ENCODE measurements at regions not wholly inside any gene's neighbourhood (a gene's known extent, or its start where the extent isn't known, plus 50 kb on each side); places are given as distances from the start of the nearest gene placed in this dataset.
"Not testable (repeated sequence)": the region's sequence is repeated elsewhere in the genome, so short reads cannot be mapped to it uniquely, and the experiment has no call there.

DNA sequence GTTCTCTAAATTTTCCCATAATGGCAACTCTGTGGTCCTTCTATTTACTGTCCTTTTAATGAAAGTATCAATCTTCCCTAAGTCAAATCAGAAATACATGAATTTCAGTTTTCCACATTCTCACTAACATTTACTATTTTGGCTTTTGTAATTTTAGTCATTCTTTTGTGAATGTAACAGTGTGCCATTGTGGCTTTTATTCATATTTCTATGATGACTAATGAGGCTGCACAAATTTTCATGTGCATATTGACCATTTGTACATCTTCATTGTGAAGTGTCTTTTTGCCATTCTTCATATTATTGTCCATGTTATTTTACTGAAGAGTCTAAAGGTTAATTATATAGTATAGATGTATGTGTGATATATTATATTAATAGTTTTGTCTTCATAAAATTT is 431.0 kb upstream of the BRINP3 start:
- Histone ChIP-seq H3K4me3 (no peak overlapping the region), H3K27me3 (ENCODE audit: insufficient read depth in 3 of 3, low read length in 2 of 3) (no peaks in the 10 kb centered on the region), H3K27ac (no peak overlapping the region), H3K9me3 (no peaks in the 10 kb centered on the region), H3K4me1 (no peaks in the 10 kb centered on the region), H3K36me3 (ENCODE audit: insufficient read depth in 1 of 2, low read depth in 1 of 2) (no peaks in the 10 kb centered on the region)
- no peak for ATAC-seq
- no peak for DNase-seq
- TF ChIP-seq CTCF (IDR thresholded peaks at IDR 0.05) = no peak
- intact Hi-C loops (cut with DNase I) = no loop called here

GRCh38 chr1:190935925-190936324 is 458.3 kb upstream of the BRINP3 start:
- Histone ChIP-seq H3K4me1 (no peaks in the 10 kb centered on the region), H3K36me3 (ENCODE audit: insufficient read depth in 1 of 2, low read depth in 1 of 2) (no peaks in the 10 kb centered on the region), H3K27me3 (ENCODE audit: insufficient read depth in 3 of 3, low read length in 2 of 3) (no peaks in the 10 kb centered on the region), H3K4me3 (no peak overlapping the region), H3K9me3 (no peaks in the 10 kb centered on the region), H3K27ac (no peak overlapping the region)
- ATAC-seq (no peak), DNase-seq (no peak)
- TF ChIP-seq CTCF (IDR thresholded peaks at IDR 0.05) = no peak
- intact Hi-C loops (cut with DNase I) = no loop called here
- 55 to 68% (median 60%) methylated on average over 1 of the region's 1 CpG for WGBS, 3 donors

DNA sequence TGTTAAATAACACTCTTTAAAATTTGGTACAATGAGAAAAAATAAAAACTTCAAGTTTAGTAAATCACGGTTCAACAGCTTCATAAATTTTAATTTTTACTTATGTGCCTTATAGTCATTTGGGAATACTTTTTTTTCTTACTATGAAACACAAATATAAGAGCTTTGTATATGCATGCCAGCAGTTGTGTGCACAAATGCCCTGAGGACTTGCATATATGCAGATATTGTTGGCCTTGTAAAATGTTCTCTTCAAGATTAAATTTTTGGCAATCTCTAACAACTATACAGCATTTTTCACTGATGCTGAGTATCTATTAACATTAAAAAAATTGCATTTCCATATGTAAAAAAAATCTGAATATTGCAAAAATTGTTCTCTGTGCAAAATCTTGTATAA is 458.7 kb upstream of the BRINP3 start:
- Histone ChIP-seq H3K4me3 (no peak overlapping the region), H3K27ac (no peak overlapping the region), H3K4me1 (no peaks in the 10 kb centered on the region), H3K9me3 (no peaks in the 10 kb centered on the region), H3K27me3 (ENCODE audit: insufficient read depth in 3 of 3, low read length in 2 of 3) (no peaks in the 10 kb centered on the region), H3K36me3 (ENCODE audit: insufficient read depth in 1 of 2, low read depth in 1 of 2) (no peaks in the 10 kb centered on the region)
- intact Hi-C loops (cut with DNase I) = no loop called here
- no peak for TF ChIP-seq CTCF (IDR thresholded peaks at IDR 0.05)
- ATAC-seq (no peak), DNase-seq (no peak)
- 72 to 80% (median 73%) methylated on average over 1 of the region's 1 CpG for WGBS, 3 donors

DNA sequence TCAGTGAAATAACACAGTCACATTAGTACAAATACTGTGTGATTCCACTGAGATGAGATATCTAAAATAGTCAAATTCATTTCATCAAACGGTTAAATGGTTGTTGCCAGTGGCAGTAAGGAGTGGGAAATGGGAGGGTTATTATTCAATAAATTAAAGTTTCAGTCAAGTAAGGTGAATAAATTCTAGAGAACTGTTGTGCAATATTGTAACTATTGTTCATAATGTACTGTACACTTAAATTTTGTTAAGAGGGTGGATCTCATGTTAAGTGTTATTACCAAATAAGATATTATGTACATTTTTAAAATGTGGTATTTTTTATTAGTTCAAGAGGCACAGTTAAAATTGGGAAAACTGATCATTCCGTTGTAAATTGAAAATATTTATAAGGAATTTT is 463.3 kb upstream of the BRINP3 start:
- WGBS, 3 donors = 81 to 87% (median 81%) methylated on average over 2 of the region's 2 CpGs
- Histone ChIP-seq H3K27me3 (ENCODE audit: insufficient read depth in 3 of 3, low read length in 2 of 3) (no peaks in the 10 kb centered on the region), H3K9me3 (no peaks in the 10 kb centered on the region), H3K4me3 (no peak overlapping the region), H3K27ac (no peak overlapping the region), H3K36me3 (ENCODE audit: insufficient read depth in 1 of 2, low read depth in 1 of 2) (no peaks in the 10 kb centered on the region), H3K4me1 (no peaks in the 10 kb centered on the region)
- no peak for TF ChIP-seq CTCF (IDR thresholded peaks at IDR 0.05)
- intact Hi-C loops (cut with DNase I) = no loop called here
- no peak for ATAC-seq
- no peak for DNase-seq

DNA sequence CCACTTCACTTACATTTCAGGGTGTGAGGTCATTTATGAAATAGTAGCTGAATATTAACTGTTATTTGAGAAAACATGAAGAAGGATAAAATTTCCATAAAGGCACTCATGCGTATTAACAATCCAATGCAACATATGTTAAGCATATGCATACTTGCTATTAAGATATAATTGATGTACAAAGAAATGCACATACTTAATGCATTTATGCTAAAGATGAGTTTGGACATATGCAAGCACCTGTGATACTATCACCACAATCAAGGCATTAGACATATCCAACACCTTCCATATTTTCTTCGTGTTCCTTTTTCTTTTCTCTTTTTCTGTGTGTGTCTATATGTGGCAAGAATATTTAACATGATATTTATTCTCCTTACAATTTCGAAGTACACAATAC is 464.8 kb upstream of the BRINP3 start:
- no peaks in the 10 kb centered on the region for H3K27me3 ChIP-seq (ENCODE audit: insufficient read depth in 3 of 3, low read length in 2 of 3)
- DNase-seq = no peak
- no peak for ATAC-seq
- no peaks in the 10 kb centered on the region for H3K4me1 ChIP-seq
- H3K27ac ChIP-seq = no peak overlapping the region
- TF ChIP-seq CTCF (IDR thresholded peaks at IDR 0.05) = no peak
- H3K9me3 ChIP-seq = no peaks in the 10 kb centered on the region
- intact Hi-C loops (cut with DNase I) = no loop called here
- no peaks in the 10 kb centered on the region for H3K36me3 ChIP-seq (ENCODE audit: insufficient read depth in 1 of 2, low read depth in 1 of 2)
- 68 to 80% (median 78%) methylated on average over 3 of the region's 3 CpGs for WGBS, 3 donors
- no peak overlapping the region for H3K4me3 ChIP-seq

DNA sequence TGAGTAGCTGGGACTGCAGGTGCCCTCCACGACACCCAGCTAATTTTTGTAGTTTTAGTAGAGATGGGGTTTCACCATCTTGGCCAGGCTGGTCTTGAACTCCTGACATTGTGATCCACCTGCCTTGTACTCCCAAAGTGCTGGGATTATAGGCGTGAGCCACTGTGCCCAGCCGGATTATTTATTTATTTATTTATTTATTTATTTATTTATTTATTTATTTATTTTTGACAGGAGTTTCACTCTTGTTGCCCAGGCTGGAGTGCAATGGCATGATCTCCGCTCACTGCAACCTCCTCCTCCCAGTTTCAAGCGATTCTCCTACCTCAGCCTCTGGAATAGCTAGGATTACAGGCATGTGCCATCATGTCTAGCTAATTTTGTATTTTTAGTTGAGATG is 466.1 kb upstream of the BRINP3 start:
- WGBS, 3 donors = 85 to 89% (median 85%) methylated on average over 5 of the region's 5 CpGs
- H3K27ac ChIP-seq; H3K9me3 ChIP-seq; H3K4me3 ChIP-seq; H3K27me3 ChIP-seq (ENCODE audit: insufficient read depth in 3 of 3, low read length in 2 of 3); DNase-seq; ATAC-seq; H3K4me1 ChIP-seq; H3K36me3 ChIP-seq (ENCODE audit: insufficient read depth in 1 of 2, low read depth in 1 of 2); intact Hi-C loops (cut with DNase I): not testable (repeated sequence)

All from psoas muscle (tissue), 7 donors.